A673 (cell line): ENCODE measurements at regions not wholly inside any gene's neighbourhood (a gene's known extent, or its start where the extent isn't known, plus 50 kb on each side); places are given as distances from the start of the nearest gene placed in this dataset.
"Not testable (repeated sequence)": the region's sequence is repeated elsewhere in the genome, so short reads cannot be mapped to it uniquely, and the experiment has no call there.

Experiments used
- BruUV-seq: library from RNA; stranded (reverse); fragments of 400-500 nt; replicated peaks from 2 replicates; lab custom pipeline; 2021; lab: Mats Ljungman, UMichigan
- CTCF ChIA-PET: fragments of 300-600 bp; sonication (Branson Sonifier 250); formaldehyde crosslinking; loops from one replicate; lab custom pipeline; 2022; ENCODE audit warnings: antibody characterized with exemption; lab: Charles Lee
- POLR2A ChIA-PET: fragments of 300-600 bp; sonication (Branson Sonifier 250); formaldehyde crosslinking; loops from one replicate; lab custom pipeline; 2022; ENCODE audit warnings: antibody characterized with exemption; ENCODE audit not compliant: low non-redundant PET; lab: Charles Lee
- DNase-seq: peaks from one replicate; pipeline ENCODE4 v3.0.0-alpha.2; 2015; ENCODE audit warnings: low spot score
- H3K27ac ChIP-seq: fragments of 200-600 bp; sonication (generic); 2 replicates; pipeline ENCODE4 v1.5.1; 2016; ENCODE audit warnings: mixed run types, low read depth, mild to moderate bottlenecking, mixed read lengths, antibody characterized with exemption, low read length; ENCODE audit not compliant: poor library complexity, severe bottlenecking
- H3K27me3 ChIP-seq: fragments of 200-600 bp; sonication (generic); replicated peaks from 2 replicates; pipeline ENCODE4 v1.6.1; 2017; ENCODE audit warnings: mixed run types, low read depth, mild to moderate bottlenecking, mixed read lengths, antibody characterized with exemption, low read length; ENCODE audit not compliant: insufficient read depth, poor library complexity
- H3K36me3 ChIP-seq: fragments of 200-600 bp; sonication (generic); 2 replicates; pipeline ENCODE4 v1.6.1; 2016; ENCODE audit warnings: mixed run types, mild to moderate bottlenecking, mixed read lengths, antibody characterized with exemption, low read length; ENCODE audit not compliant: insufficient read depth, poor library complexity, severe bottlenecking
- H3K4me1 ChIP-seq: fragments of 200-600 bp; sonication (generic); 2 replicates; pipeline ENCODE4 v1.6.1; 2017; ENCODE audit warnings: mixed run types, mild to moderate bottlenecking, mixed read lengths, antibody characterized with exemption, low read length; ENCODE audit not compliant: insufficient read depth, poor library complexity, severe bottlenecking
- H3K4me3 ChIP-seq: fragments of 200-600 bp; sonication (generic); 2 replicates; pipeline ENCODE4 v1.5.1; 2016; ENCODE audit warnings: low read depth, mixed run types, mild to moderate bottlenecking, mixed read lengths, low read length; ENCODE audit not compliant: poor library complexity, severe bottlenecking
- H3K9me3 ChIP-seq: fragments of 200-600 bp; sonication (generic); 2 replicates; pipeline ENCODE4 v1.6.1; 2016; ENCODE audit warnings: mixed run types, low read depth, mild to moderate bottlenecking, mixed read lengths, antibody characterized with exemption, low read length; ENCODE audit not compliant: poor library complexity, severe bottlenecking
- EZH2 ChIP-seq: fragments of 200-600 bp; sonication (generic); IDR thresholded peaks from 2 replicates; pipeline ENCODE4 v1.6.1; 2017; ENCODE audit warnings: borderline replicate concordance, low read depth, mild to moderate bottlenecking, mixed read lengths, antibody characterized with exemption, low read length; ENCODE audit not compliant: poor library complexity, severe bottlenecking
- intact Hi-C: fragments of 100-400 bp; cut with micrococcal nuclease; formaldehyde crosslinking; loops from one replicate; pipeline ENCODE4 v1.10.0; 2022; ENCODE audit not compliant: unreplicated experiment
- TF ChIP-seq, protein P1 (sequence below): fragments of 300-800, 200-600 bp; sonication (generic); conservative IDR thresholded peaks from 2 replicates; pipeline ENCODE4 v1.5.1; 2017; ENCODE audit warnings: low read depth, mild to moderate bottlenecking, antibody characterized with exemption, low read length, moderate library complexity, mixed read lengths

DNA sequence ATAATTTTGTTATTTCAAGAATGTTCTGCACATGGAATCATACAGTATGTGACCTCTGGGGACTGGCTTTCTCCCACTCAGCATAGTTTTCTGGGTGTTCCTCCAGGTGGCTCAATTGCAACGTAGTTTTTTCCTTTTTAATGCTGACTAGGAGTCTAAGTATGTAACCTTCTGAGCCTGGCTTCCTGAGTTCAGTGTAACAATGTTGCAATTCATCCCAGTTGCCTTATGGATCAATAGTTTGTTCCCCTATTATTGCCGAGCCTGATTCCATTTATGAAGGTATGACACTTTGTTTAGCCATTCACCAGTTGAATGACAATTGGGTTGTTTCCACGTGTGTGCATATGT, 128.3 kb downstream of the CRYBB2 start:
- intact Hi-C loops = no loop called here
- H3K27ac ChIP-seq = no peak overlapping the region
- TF ChIP-seq, protein P1, sequence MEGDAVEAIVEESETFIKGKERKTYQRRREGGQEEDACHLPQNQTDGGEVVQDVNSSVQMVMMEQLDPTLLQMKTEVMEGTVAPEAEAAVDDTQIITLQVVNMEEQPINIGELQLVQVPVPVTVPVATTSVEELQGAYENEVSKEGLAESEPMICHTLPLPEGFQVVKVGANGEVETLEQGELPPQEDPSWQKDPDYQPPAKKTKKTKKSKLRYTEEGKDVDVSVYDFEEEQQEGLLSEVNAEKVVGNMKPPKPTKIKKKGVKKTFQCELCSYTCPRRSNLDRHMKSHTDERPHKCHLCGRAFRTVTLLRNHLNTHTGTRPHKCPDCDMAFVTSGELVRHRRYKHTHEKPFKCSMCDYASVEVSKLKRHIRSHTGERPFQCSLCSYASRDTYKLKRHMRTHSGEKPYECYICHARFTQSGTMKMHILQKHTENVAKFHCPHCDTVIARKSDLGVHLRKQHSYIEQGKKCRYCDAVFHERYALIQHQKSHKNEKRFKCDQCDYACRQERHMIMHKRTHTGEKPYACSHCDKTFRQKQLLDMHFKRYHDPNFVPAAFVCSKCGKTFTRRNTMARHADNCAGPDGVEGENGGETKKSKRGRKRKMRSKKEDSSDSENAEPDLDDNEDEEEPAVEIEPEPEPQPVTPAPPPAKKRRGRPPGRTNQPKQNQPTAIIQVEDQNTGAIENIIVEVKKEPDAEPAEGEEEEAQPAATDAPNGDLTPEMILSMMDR = no peak
- no peak for TF ChIP-seq EZH2
- POLR2A ChIA-PET = no interaction called here
- CTCF ChIA-PET = no interaction called here
- no peak overlapping the region for H3K4me3 ChIP-seq
- no peaks in the 10 kb centered on the region for H3K9me3 ChIP-seq
- H3K36me3 ChIP-seq = peaks cover 11% of the 10 kb centered on the region
- H3K4me1 ChIP-seq = no peaks in the 10 kb centered on the region
- DNase-seq = no peak
- no TSS peak for BruUV-seq
- no peaks in the 10 kb centered on the region for H3K27me3 ChIP-seq

DNA sequence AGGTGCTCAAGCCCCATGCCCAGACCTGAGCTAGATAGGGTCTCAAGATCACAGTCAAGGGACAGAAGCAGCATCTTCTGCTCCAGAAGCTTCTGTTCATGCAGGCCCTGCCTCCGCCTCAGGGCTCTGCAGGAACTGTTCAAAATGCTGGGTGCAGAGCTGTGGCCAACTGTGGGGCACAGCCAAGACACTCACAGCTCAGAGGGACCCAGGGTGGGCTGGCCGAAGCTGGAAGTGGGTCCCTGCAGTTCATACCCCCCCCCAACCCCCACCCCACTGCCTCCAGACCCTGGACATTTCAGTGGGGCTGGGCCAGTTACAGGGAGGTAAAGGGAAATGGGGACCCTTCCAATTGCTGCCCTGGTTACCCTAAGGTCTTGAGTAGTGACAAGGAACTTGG, 129.0 kb downstream of the CRYBB2 start:
- DNase-seq = no peak
- Histone ChIP-seq H3K27ac (no peak overlapping the region), H3K36me3 (peaks cover 11% of the 10 kb centered on the region), H3K4me1 (no peaks in the 10 kb centered on the region), H3K27me3 (no peaks in the 10 kb centered on the region), H3K9me3 (no peaks in the 10 kb centered on the region), H3K4me3 (no peak overlapping the region)
- TF ChIP-seq, protein P1 = no peak
- no peak for TF ChIP-seq EZH2
- no TSS peak for BruUV-seq
- ChIA-PET CTCF (no interaction called here), POLR2A (no interaction called here)
- intact Hi-C loops = no loop called here

DNA sequence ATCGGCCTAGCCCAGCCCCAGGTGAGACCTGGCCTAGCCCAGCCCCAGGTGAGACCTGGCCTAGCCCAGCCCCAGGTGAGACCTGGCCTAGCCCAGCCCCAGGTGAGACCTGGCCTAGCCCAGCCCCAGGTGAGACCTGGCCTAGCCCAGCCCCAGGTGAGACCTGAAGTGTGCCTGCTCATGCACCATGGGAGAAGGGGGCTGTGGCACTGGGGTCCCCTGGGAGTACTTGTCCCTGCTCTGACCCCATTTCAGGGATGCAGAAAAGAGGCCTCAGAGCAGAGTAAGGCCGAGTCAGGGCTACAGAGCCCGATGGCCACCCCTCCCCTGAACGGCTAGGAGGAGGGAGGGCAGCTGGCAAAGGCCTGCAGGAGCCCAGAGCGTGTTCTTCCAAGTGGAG, 129.6 kb downstream of the CRYBB2 start:
- CTCF ChIA-PET, H3K9me3 ChIP-seq, H3K27me3 ChIP-seq, DNase-seq, BruUV-seq, H3K4me3 ChIP-seq, H3K27ac ChIP-seq, H3K4me1 ChIP-seq, intact Hi-C loops, POLR2A ChIA-PET: not testable (repeated sequence)
- H3K36me3 ChIP-seq = peaks cover 11% of the 10 kb centered on the region

DNA sequence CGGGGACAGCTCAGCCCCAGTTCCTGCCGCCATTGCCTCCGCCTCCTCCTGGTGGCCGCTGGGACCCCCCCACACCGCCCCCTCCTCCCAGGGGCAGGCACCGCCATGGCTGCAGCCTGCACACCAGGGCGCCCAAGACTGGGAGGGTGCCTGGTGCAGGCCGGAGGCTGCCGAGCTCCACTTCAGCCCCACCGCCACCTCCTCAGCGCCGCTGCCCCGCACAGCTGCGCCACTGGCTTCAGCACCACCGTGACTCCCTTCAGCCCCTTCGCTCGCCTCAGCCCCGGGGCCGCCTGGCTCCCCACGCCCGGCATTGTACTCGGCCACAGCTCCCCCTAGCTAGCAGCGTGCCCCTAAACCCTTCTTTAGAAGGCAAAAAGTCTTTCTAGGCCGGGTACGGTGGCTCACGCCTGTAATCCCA, 131.1 kb downstream of the CRYBB2 start:
- intact Hi-C loops = no loop called here
- ChIA-PET CTCF (interaction anchor here (0.6 kb wide), 1 partner anchor 423 kb away, joined by 7 read pairs; no protein-coding TSS in a partner anchor), POLR2A (no interaction called here)

More for the DNA sequence above, 131.1 kb downstream of the CRYBB2 start:
- no peak for DNase-seq
- Histone ChIP-seq H3K9me3 (no peaks in the 10 kb centered on the region), H3K36me3 (peaks cover 16% of the 10 kb centered on the region), H3K4me1 (no peaks in the 10 kb centered on the region), H3K4me3 (no peak overlapping the region), H3K27me3 (no peaks in the 10 kb centered on the region), H3K27ac (no peak overlapping the region)
- TF ChIP-seq, protein P1 = no peak
- no peak for TF ChIP-seq EZH2
- no TSS peak for BruUV-seq
